Fibroblast of lung (primary cell): ENCODE measurements at regions not wholly inside any gene's neighbourhood (a gene's known extent, or its start where the extent isn't known, plus 50 kb on each side); places are given as distances from the start of the nearest gene placed in this dataset.
A peak's percentile ranks its signal among the peaks of the same experiment; 100 is the strongest.
"Not testable (repeated sequence)": the region's sequence is repeated elsewhere in the genome, so short reads cannot be mapped to it uniquely, and the experiment has no call there.

Experiments used
- DNase-seq, 2 donors: peaks; one replicate each; pipeline versions ENCODE4 v3.0.0 to v3.0.0-alpha.2; 2010; ENCODE audit warnings: low read depth in 2 of 2
- H2AFZ ChIP-seq: 2 replicates; pipeline ENCODE4 v1.5.1; 2012; ENCODE audit warnings: low read length, control low read depth, inconsistent platforms
- H3K27ac ChIP-seq: 2 replicates; pipeline ENCODE4 v1.5.1; 2011; ENCODE audit warnings: low read length, control low read depth; ENCODE audit not compliant: insufficient read depth
- H3K27me3 ChIP-seq: 2 replicates; pipeline ENCODE4 v1.5.1; 2011; ENCODE audit warnings: mild to moderate bottlenecking, low read length; ENCODE audit not compliant: control insufficient read depth, insufficient read depth
- H3K36me3 ChIP-seq: 2 replicates; pipeline ENCODE4 v1.5.1; 2011; ENCODE audit warnings: low read length; ENCODE audit not compliant: control insufficient read depth, insufficient read depth
- H3K4me1 ChIP-seq: 2 replicates; pipeline ENCODE4 v1.5.1; 2011; ENCODE audit warnings: low read length; ENCODE audit not compliant: control insufficient read depth, insufficient read depth; ENCODE audit errors: extremely low read depth
- H3K4me2 ChIP-seq: 2 replicates; pipeline ENCODE4 v1.5.1; 2011; ENCODE audit warnings: low read length, control low read depth; ENCODE audit not compliant: insufficient read depth; ENCODE audit errors: extremely low read depth
- H3K4me3 ChIP-seq, 4 experiments: fragments of 200-600 bp in 1 of 4; sonication (generic) in 1 of 4; replicated peaks in 1 of 4; 2 replicates each; pipeline ENCODE4 v1.5.1; 2011 to 2016; ENCODE audit warnings: low read length in 4 of 4, low read depth in 3 of 4, mild to moderate bottlenecking in 3 of 4, control low read depth in 2 of 4, inconsistent platforms in 1 of 4, mixed read lengths in 1 of 4; ENCODE audit not compliant: insufficient read depth in 1 of 4; ENCODE audit errors: control extremely low read depth in 1 of 4
- H3K79me2 ChIP-seq: 2 replicates; pipeline ENCODE4 v1.5.1; 2012; ENCODE audit warnings: mild to moderate bottlenecking, low read length, inconsistent platforms; ENCODE audit not compliant: control insufficient read depth, insufficient read depth
- H3K9ac ChIP-seq: 2 replicates; pipeline ENCODE4 v1.5.1; 2011; ENCODE audit warnings: mild to moderate bottlenecking, low read length, control low read depth; ENCODE audit not compliant: insufficient read depth
- H3K9me3 ChIP-seq: 2 replicates; pipeline ENCODE4 v1.5.1; 2012; ENCODE audit warnings: low read depth, low read length; ENCODE audit not compliant: control insufficient read depth, insufficient read depth
- H4K20me1 ChIP-seq: 2 replicates; pipeline ENCODE4 v1.5.1; 2011; ENCODE audit warnings: low read length; ENCODE audit not compliant: control insufficient read depth, insufficient read depth; ENCODE audit errors: extremely low read depth
- CTCF ChIP-seq, 2 donors: IDR thresholded peaks in 1 of 2; conservative IDR thresholded peaks in 1 of 2; 1 replicate in 1 of 2; 2 replicates in 1 of 2; pipeline ENCODE4 v1.5.1; 2011 to 2012; ENCODE audit warnings: low read length in 2 of 2, control low read depth in 1 of 2, inconsistent platforms in 1 of 2, low read depth in 1 of 2, mild to moderate bottlenecking in 1 of 2
- EZH2 ChIP-seq: IDR thresholded peaks from 2 replicates; pipeline ENCODE4 v1.5.1; 2012; ENCODE audit warnings: low read length, control low read depth, mild to moderate bottlenecking; ENCODE audit errors: missing control alignments

GRCh38 chr13:90276216-90276615 is 1071.3 kb upstream of the MIR17HG start:
- TF ChIP-seq EZH2 (no peak), CTCF (conservative IDR thresholded peaks at IDR 0.05 in 1 of 2, IDR thresholded peaks at IDR 0.05 in 1 of 2; ENCODE audit: low read depth in 1 of 2, low read length in 2 of 2) (no peak)
- H3K27ac ChIP-seq = no peak overlapping the region
- H3K36me3 ChIP-seq = no peaks in the 10 kb centered on the region
- H3K4me1 ChIP-seq = no peaks in the 10 kb centered on the region
- no peaks in the 10 kb centered on the region for H3K79me2 ChIP-seq
- no peak overlapping the region for H3K4me2 ChIP-seq
- H3K4me3 ChIP-seq = no peak overlapping the region
- H3K27me3 ChIP-seq = no peaks in the 10 kb centered on the region
- DNase-seq = peak in 1 of 2 donors; percentile 7
- H3K9ac ChIP-seq = no peak overlapping the region
- no peak overlapping the region for H2AFZ ChIP-seq
- H4K20me1 ChIP-seq = no peaks in the 10 kb centered on the region
- no peaks in the 10 kb centered on the region for H3K9me3 ChIP-seq

- H3K9me3 ChIP-seq, H3K9ac ChIP-seq, H3K36me3 ChIP-seq, H2AFZ ChIP-seq, H3K4me2 ChIP-seq, DNase-seq, H3K27ac ChIP-seq, H3K79me2 ChIP-seq, H3K4me1 ChIP-seq, H3K27me3 ChIP-seq, H3K4me3 ChIP-seq, H4K20me1 ChIP-seq: not testable (repeated sequence)
Measured at GRCh38 chr13:90278231-90278630, 1069.3 kb upstream of the MIR17HG start.

- Histone ChIP-seq H3K4me2 (no peak overlapping the region), H3K4me3 (no peak overlapping the region), H3K79me2 (no peaks in the 10 kb centered on the region), H3K27me3 (no peaks in the 10 kb centered on the region), H3K9me3 (no peaks in the 10 kb centered on the region), H3K4me1 (no peaks in the 10 kb centered on the region), H3K36me3 (no peaks in the 10 kb centered on the region), H3K27ac (no peak overlapping the region), H3K9ac (no peak overlapping the region), H4K20me1 (no peaks in the 10 kb centered on the region), H2AFZ (no peak overlapping the region)
- DNase-seq = no peak
- TF ChIP-seq CTCF (conservative IDR thresholded peaks at IDR 0.05 in 1 of 2, IDR thresholded peaks at IDR 0.05 in 1 of 2; ENCODE audit: low read depth in 1 of 2, low read length in 2 of 2) = no peak
- TF ChIP-seq EZH2 = no peak
Measured at GRCh38 chr13:90281709-90282108, 1065.8 kb upstream of the MIR17HG start.
